Mononuclear cell (primary cell): ENCODE measurements at regions not wholly inside any gene's neighbourhood (a gene's known extent, or its start where the extent isn't known, plus 50 kb on each side); places are given as distances from the start of the nearest gene placed in this dataset.
"Not testable (repeated sequence)": the region's sequence is repeated elsewhere in the genome, so short reads cannot be mapped to it uniquely, and the experiment has no call there.

Experiments
- H3K27me3 ChIP-seq: 2 replicates; pipeline ENCODE4 v1.6.0; 2011; ENCODE audit warnings: low read length, control low read depth; ENCODE audit not compliant: insufficient read depth
- H3K4me1 ChIP-seq: 2 replicates; pipeline ENCODE4 v1.5.1; 2011; ENCODE audit warnings: mild to moderate bottlenecking, low read length, control low read depth; ENCODE audit not compliant: insufficient read depth
- H3K4me3 ChIP-seq: 2 replicates; pipeline ENCODE4 v1.5.1; 2011; ENCODE audit warnings: mild to moderate bottlenecking, low read length, moderate library complexity
- H3K9me3 ChIP-seq: 2 replicates; pipeline ENCODE4 v1.5.1; 2011; ENCODE audit warnings: low read depth, mild to moderate bottlenecking, control low read depth, low read length

GRCh38 chr21:35828161-35828560 lies 232.2 kb downstream of the SETD4 start:
- H3K9me3 ChIP-seq = no peaks in the 10 kb centered on the region
- H3K4me3 ChIP-seq = no peak overlapping the region

GRCh38 chr21:35827004-35827403 lies 233.3 kb downstream of the SETD4 start:
- Histone ChIP-seq H3K4me1 (no peaks in the 10 kb centered on the region), H3K27me3 (no peaks in the 10 kb centered on the region), H3K4me3 (no peak overlapping the region), H3K9me3 (no peaks in the 10 kb centered on the region)

More at GRCh38 chr21:35828161-35828560, 232.2 kb downstream of the SETD4 start:
- Histone ChIP-seq H3K27me3 (no peaks in the 10 kb centered on the region), H3K4me1 (no peaks in the 10 kb centered on the region)

GRCh38 chr21:35825370-35826353 lies 234.7 kb downstream of the SETD4 start:
- H3K27me3 ChIP-seq = no peaks in the 10 kb centered on the region
- no peaks in the 10 kb centered on the region for H3K9me3 ChIP-seq
- no peak overlapping the region for H3K4me3 ChIP-seq
- no peaks in the 10 kb centered on the region for H3K4me1 ChIP-seq

- H3K4me3 ChIP-seq = no peak overlapping the region
- H3K27me3 ChIP-seq = no peaks in the 10 kb centered on the region
- no peaks in the 10 kb centered on the region for H3K4me1 ChIP-seq
- H3K9me3 ChIP-seq = no peaks in the 10 kb centered on the region
These were observed 236.2 kb downstream of the SETD4 start for GRCh38 chr21:35824136-35824535.

- Histone ChIP-seq H3K9me3 (no peaks in the 10 kb centered on the region), H3K4me1 (no peaks in the 10 kb centered on the region), H3K4me3 (no peak overlapping the region), H3K27me3 (no peaks in the 10 kb centered on the region)
These were observed 241.2 kb downstream of the SETD4 start for GRCh38 chr21:35819134-35819533.

GRCh38 chr21:35818597-35818996 lies 241.7 kb downstream of the SETD4 start:
- H3K4me3 ChIP-seq = no peak overlapping the region
- no peaks in the 10 kb centered on the region for H3K27me3 ChIP-seq
- H3K9me3 ChIP-seq = no peaks in the 10 kb centered on the region
- no peaks in the 10 kb centered on the region for H3K4me1 ChIP-seq

- H3K4me1 ChIP-seq = no peaks in the 10 kb centered on the region
- H3K4me3 ChIP-seq = no peak overlapping the region
- no peaks in the 10 kb centered on the region for H3K9me3 ChIP-seq
- H3K27me3 ChIP-seq = no peaks in the 10 kb centered on the region
These were observed 245.3 kb downstream of the SETD4 start for GRCh38 chr21:35814858-35815619.

- H3K4me1 ChIP-seq = no peaks in the 10 kb centered on the region
- H3K9me3 ChIP-seq = no peaks in the 10 kb centered on the region
- no peaks in the 10 kb centered on the region for H3K27me3 ChIP-seq
- H3K4me3 ChIP-seq = no peak overlapping the region
These were observed 247.6 kb downstream of the SETD4 start for GRCh38 chr21:35812679-35813078.

- H3K4me3 ChIP-seq = no peak overlapping the region
- no peaks in the 10 kb centered on the region for H3K9me3 ChIP-seq
- H3K27me3 ChIP-seq = no peaks in the 10 kb centered on the region
- H3K4me1 ChIP-seq = no peaks in the 10 kb centered on the region
These were observed 249.0 kb downstream of the SETD4 start for GRCh38 chr21:35811191-35811806.

GRCh38 chr21:35810431-35810970 lies 249.8 kb downstream of the SETD4 start:
- no peaks in the 10 kb centered on the region for H3K9me3 ChIP-seq
- no peak overlapping the region for H3K4me3 ChIP-seq
- H3K27me3 ChIP-seq = no peaks in the 10 kb centered on the region
- no peaks in the 10 kb centered on the region for H3K4me1 ChIP-seq

GRCh38 chr21:35801391-35801790 lies 258.9 kb downstream of the SETD4 start:
- Histone ChIP-seq H3K4me1 (no peaks in the 10 kb centered on the region), H3K9me3 (no peaks in the 10 kb centered on the region), H3K27me3 (no peaks in the 10 kb centered on the region), H3K4me3 (no peak overlapping the region)

- not testable (repeated sequence) for H3K9me3 ChIP-seq, H3K4me3 ChIP-seq, H3K4me1 ChIP-seq, H3K27me3 ChIP-seq
These were observed 259.4 kb downstream of the SETD4 start for GRCh38 chr21:35800796-35801385.

- peaks cover 4% of the 10 kb centered on the region for H3K27me3 ChIP-seq
- no peaks in the 10 kb centered on the region for H3K4me1 ChIP-seq
- no peak overlapping the region for H3K4me3 ChIP-seq
- no peaks in the 10 kb centered on the region for H3K9me3 ChIP-seq
These were observed 263.5 kb downstream of the SETD4 start for GRCh38 chr21:35796844-35797243.

GRCh38 chr21:35794527-35794926 lies 265.8 kb downstream of the SETD4 start:
- not testable (repeated sequence) for H3K4me1 ChIP-seq, H3K4me3 ChIP-seq, H3K9me3 ChIP-seq, H3K27me3 ChIP-seq
